ENCODE measurements at regions not wholly inside any gene's neighbourhood (a gene's known extent, or its start where the extent isn't known, plus 50 kb on each side); places are given as distances from the start of the nearest gene placed in this dataset.

- no peaks in the 10 kb centered on the region for H3K27me3 ChIP-seq (ENCODE audit: insufficient read depth, low read length)
- H3K4me3 ChIP-seq (ENCODE audit: low read depth, low read length), result no peak overlapping the region
- H3K4me1 ChIP-seq (ENCODE audit: control insufficient read depth, insufficient read depth, low read length, unreplicated experiment), result no peaks in the 10 kb centered on the region
- H3K79me2 ChIP-seq (ENCODE audit: control insufficient read depth, insufficient read depth, low read length, unreplicated experiment), result no peaks in the 10 kb centered on the region
- H2AFZ ChIP-seq (ENCODE audit: low read length, unreplicated experiment), result no peak overlapping the region
- H3K36me3 ChIP-seq (ENCODE audit: insufficient read depth, low read length), result no peaks in the 10 kb centered on the region
- H3K27ac ChIP-seq (ENCODE audit: low read depth, low read length), result no peak overlapping the region
Measured at GRCh38 chr6:1230689-1231605, 81.0 kb upstream of the FOXQ1 start.

- no peaks in the 10 kb centered on the region for H3K4me1 ChIP-seq (ENCODE audit: control insufficient read depth, insufficient read depth, low read length, unreplicated experiment)
- H3K79me2 ChIP-seq (ENCODE audit: control insufficient read depth, insufficient read depth, low read length, unreplicated experiment), result no peaks in the 10 kb centered on the region
- H3K4me3 ChIP-seq (ENCODE audit: low read depth, low read length), result no peak overlapping the region
- no peaks in the 10 kb centered on the region for H3K27me3 ChIP-seq (ENCODE audit: insufficient read depth, low read length)
- H3K36me3 ChIP-seq (ENCODE audit: insufficient read depth, low read length), result no peaks in the 10 kb centered on the region
- H2AFZ ChIP-seq (ENCODE audit: low read length, unreplicated experiment), result no peak overlapping the region
- no peak overlapping the region for H3K27ac ChIP-seq (ENCODE audit: low read depth, low read length)
Measured at GRCh38 chr6:1230281-1230680, 81.6 kb upstream of the FOXQ1 start.

GRCh38 chr6:1229808-1230207 lies 82.1 kb upstream of the FOXQ1 start:
- Histone ChIP-seq H3K79me2 (ENCODE audit: control insufficient read depth, insufficient read depth, low read length, unreplicated experiment) (no peaks in the 10 kb centered on the region), H3K27ac (ENCODE audit: low read depth, low read length) (no peak overlapping the region), H3K4me1 (ENCODE audit: control insufficient read depth, insufficient read depth, low read length, unreplicated experiment) (no peaks in the 10 kb centered on the region), H3K36me3 (ENCODE audit: insufficient read depth, low read length) (no peaks in the 10 kb centered on the region), H3K4me3 (ENCODE audit: low read depth, low read length) (no peak overlapping the region), H2AFZ (ENCODE audit: low read length, unreplicated experiment) (no peak overlapping the region), H3K27me3 (ENCODE audit: insufficient read depth, low read length) (no peaks in the 10 kb centered on the region)

GRCh38 chr6:1229301-1229700 lies 82.6 kb upstream of the FOXQ1 start:
- Histone ChIP-seq H3K27me3 (ENCODE audit: insufficient read depth, low read length) (no peaks in the 10 kb centered on the region), H3K4me1 (ENCODE audit: control insufficient read depth, insufficient read depth, low read length, unreplicated experiment) (no peaks in the 10 kb centered on the region), H3K79me2 (ENCODE audit: control insufficient read depth, insufficient read depth, low read length, unreplicated experiment) (no peaks in the 10 kb centered on the region), H3K27ac (ENCODE audit: low read depth, low read length) (no peak overlapping the region), H2AFZ (ENCODE audit: low read length, unreplicated experiment) (no peak overlapping the region), H3K36me3 (ENCODE audit: insufficient read depth, low read length) (no peaks in the 10 kb centered on the region), H3K4me3 (ENCODE audit: low read depth, low read length) (no peak overlapping the region)

GRCh38 chr6:1228754-1229191 lies 83.1 kb upstream of the FOXQ1 start:
- no peak overlapping the region for H3K27ac ChIP-seq (ENCODE audit: low read depth, low read length)
- H3K27me3 ChIP-seq (ENCODE audit: insufficient read depth, low read length), result no peaks in the 10 kb centered on the region

GRCh38 chr6:1227935-1228753 lies 83.8 kb upstream of the FOXQ1 start:
- Histone ChIP-seq H3K4me3 (ENCODE audit: low read depth, low read length) (no peak overlapping the region), H2AFZ (ENCODE audit: low read length, unreplicated experiment) (no peak overlapping the region), H3K27ac (ENCODE audit: low read depth, low read length) (no peak overlapping the region), H3K79me2 (ENCODE audit: control insufficient read depth, insufficient read depth, low read length, unreplicated experiment) (no peaks in the 10 kb centered on the region), H3K4me1 (ENCODE audit: control insufficient read depth, insufficient read depth, low read length, unreplicated experiment) (no peaks in the 10 kb centered on the region), H3K36me3 (ENCODE audit: insufficient read depth, low read length) (no peaks in the 10 kb centered on the region), H3K27me3 (ENCODE audit: insufficient read depth, low read length) (no peaks in the 10 kb centered on the region)

More at GRCh38 chr6:1228754-1229191, 83.1 kb upstream of the FOXQ1 start:
- H3K4me1 ChIP-seq (ENCODE audit: control insufficient read depth, insufficient read depth, low read length, unreplicated experiment), result no peaks in the 10 kb centered on the region
- no peaks in the 10 kb centered on the region for H3K36me3 ChIP-seq (ENCODE audit: insufficient read depth, low read length)
- H3K4me3 ChIP-seq (ENCODE audit: low read depth, low read length), result no peak overlapping the region
- no peaks in the 10 kb centered on the region for H3K79me2 ChIP-seq (ENCODE audit: control insufficient read depth, insufficient read depth, low read length, unreplicated experiment)
- no peak overlapping the region for H2AFZ ChIP-seq (ENCODE audit: low read length, unreplicated experiment)

- Histone ChIP-seq H3K4me3 (ENCODE audit: low read depth, low read length) (no peak overlapping the region), H3K27me3 (ENCODE audit: insufficient read depth, low read length) (no peaks in the 10 kb centered on the region), H3K27ac (ENCODE audit: low read depth, low read length) (no peak overlapping the region), H3K4me1 (ENCODE audit: control insufficient read depth, insufficient read depth, low read length, unreplicated experiment) (no peaks in the 10 kb centered on the region), H2AFZ (ENCODE audit: low read length, unreplicated experiment) (no peak overlapping the region), H3K79me2 (ENCODE audit: control insufficient read depth, insufficient read depth, low read length, unreplicated experiment) (no peaks in the 10 kb centered on the region), H3K36me3 (ENCODE audit: insufficient read depth, low read length) (no peaks in the 10 kb centered on the region)
Measured at GRCh38 chr6:1227600-1227934, 84.3 kb upstream of the FOXQ1 start.

GRCh38 chr6:1226277-1227099 lies 85.4 kb upstream of the FOXQ1 start:
- H3K4me3 ChIP-seq (ENCODE audit: low read depth, low read length), result no peak overlapping the region
- H3K4me1 ChIP-seq (ENCODE audit: control insufficient read depth, insufficient read depth, low read length, unreplicated experiment), result no peaks in the 10 kb centered on the region
- H2AFZ ChIP-seq (ENCODE audit: low read length, unreplicated experiment), result no peak overlapping the region
- no peaks in the 10 kb centered on the region for H3K27me3 ChIP-seq (ENCODE audit: insufficient read depth, low read length)
- no peak overlapping the region for H3K27ac ChIP-seq (ENCODE audit: low read depth, low read length)
- no peaks in the 10 kb centered on the region for H3K79me2 ChIP-seq (ENCODE audit: control insufficient read depth, insufficient read depth, low read length, unreplicated experiment)
- H3K36me3 ChIP-seq (ENCODE audit: insufficient read depth, low read length), result no peaks in the 10 kb centered on the region

- no peaks in the 10 kb centered on the region for H3K27me3 ChIP-seq (ENCODE audit: insufficient read depth, low read length)
- H3K4me3 ChIP-seq (ENCODE audit: low read depth, low read length), result no peak overlapping the region
- no peak overlapping the region for H3K27ac ChIP-seq (ENCODE audit: low read depth, low read length)
- H3K4me1 ChIP-seq (ENCODE audit: control insufficient read depth, insufficient read depth, low read length, unreplicated experiment), result no peaks in the 10 kb centered on the region
- H2AFZ ChIP-seq (ENCODE audit: low read length, unreplicated experiment), result no peak overlapping the region
- no peaks in the 10 kb centered on the region for H3K79me2 ChIP-seq (ENCODE audit: control insufficient read depth, insufficient read depth, low read length, unreplicated experiment)
- no peaks in the 10 kb centered on the region for H3K36me3 ChIP-seq (ENCODE audit: insufficient read depth, low read length)
Measured at GRCh38 chr6:1224514-1224913, 87.4 kb upstream of the FOXQ1 start.
